Glomerular endothelial cell (primary cell): ENCODE measurements at regions not wholly inside any gene's neighbourhood (a gene's known extent, or its start where the extent isn't known, plus 50 kb on each side); places are given as distances from the start of the nearest gene placed in this dataset.

Source experiments
- DNase-seq: peaks from one replicate; pipeline ENCODE4 v3.0.0-alpha.2; 2011; ENCODE audit warnings: low read depth, low spot score; ENCODE audit errors: extremely low read depth

GRCh38 chr3:65052101-65052500 is 364.3 kb upstream of the ADAMTS9 start:
- DNase-seq = no peak

DNA sequence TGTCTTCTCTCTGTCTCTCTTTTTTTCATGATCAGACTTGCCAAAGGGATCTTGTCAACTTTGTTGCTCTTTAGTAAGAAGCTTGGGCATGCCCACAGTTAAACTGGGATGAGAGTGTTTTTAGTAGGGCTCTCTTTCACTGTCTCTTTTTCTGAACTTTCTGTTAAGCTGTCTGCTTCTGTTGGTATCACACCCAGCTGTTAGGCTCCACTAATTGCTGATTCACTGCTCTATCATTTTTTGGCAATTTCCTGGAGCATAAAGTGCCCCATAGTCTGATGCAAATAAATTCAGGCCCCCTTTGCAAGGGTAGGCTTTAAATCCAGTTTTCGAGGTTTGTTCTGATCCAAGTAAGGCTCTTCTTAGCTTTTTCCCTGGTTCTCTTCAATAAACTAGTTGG is 360.4 kb upstream of the ADAMTS9 start:
- DNase-seq = no peak

GRCh38 chr3:65045138-65045537 is 357.3 kb upstream of the ADAMTS9 start:
- no peak for DNase-seq

- no peak for DNase-seq
Measured at GRCh38 chr3:65044401-65044800, 356.6 kb upstream of the ADAMTS9 start.

DNA sequence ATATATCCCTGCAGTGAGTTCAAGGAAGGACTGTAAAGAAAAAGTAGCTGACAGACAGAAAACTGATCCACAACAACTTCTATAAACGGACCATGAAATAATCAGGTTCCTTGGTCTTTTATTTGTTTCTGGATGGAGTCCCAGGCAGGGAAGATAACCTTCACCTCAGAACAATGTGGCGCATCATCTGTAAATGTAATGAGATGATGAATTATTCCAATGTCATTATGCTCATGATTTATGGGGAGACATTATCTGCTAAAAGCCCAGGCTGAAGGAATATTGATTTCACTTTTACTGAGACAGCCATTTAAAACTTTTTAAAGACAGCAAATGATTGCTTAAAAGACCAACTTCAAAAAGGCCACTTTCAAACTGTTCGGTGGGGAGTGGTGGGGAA is 354.9 kb upstream of the ADAMTS9 start:
- no peak for DNase-seq

GRCh38 chr3:65039754-65040210 is 352.0 kb upstream of the ADAMTS9 start:
- DNase-seq = peak; percentile 37

DNA sequence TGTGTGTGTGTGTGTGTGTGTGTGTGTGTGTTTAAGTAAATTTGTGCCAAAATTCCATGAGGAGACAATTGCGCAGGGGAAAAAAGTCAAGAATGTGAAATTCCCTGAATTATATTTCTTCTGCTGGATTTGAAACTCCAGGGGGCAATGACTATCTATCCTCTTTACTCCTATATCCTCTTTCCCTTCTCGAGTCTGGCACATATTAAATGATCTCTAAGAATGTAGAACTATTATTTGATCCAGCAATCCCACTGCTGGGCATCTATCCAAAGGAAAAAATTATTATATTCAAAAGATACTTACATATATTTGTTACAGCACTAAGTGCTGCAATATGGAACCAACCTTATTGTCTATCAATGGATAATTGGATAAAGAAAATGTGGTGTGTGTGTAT is 350.1 kb upstream of the ADAMTS9 start:
- no peak for DNase-seq

DNA sequence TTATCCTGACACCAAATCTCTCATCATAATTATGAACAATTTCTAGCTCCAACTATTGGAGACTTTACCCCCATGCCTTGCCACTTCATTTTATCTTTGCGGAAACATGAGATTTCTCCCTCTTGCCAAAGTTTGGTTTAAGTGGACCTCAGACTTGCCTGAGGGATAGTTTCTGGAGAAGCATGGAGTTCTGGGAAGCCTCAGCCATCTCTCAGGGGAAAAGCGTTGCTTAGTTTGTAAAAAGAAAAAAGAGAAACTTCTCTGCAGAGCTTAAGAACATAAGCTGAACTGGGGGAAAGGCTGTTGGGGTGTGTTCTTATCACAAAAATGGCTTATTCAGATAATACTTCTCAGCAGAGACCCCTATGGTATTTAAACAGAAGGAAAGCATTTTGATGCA is 347.4 kb upstream of the ADAMTS9 start:
- no peak for DNase-seq

DNA sequence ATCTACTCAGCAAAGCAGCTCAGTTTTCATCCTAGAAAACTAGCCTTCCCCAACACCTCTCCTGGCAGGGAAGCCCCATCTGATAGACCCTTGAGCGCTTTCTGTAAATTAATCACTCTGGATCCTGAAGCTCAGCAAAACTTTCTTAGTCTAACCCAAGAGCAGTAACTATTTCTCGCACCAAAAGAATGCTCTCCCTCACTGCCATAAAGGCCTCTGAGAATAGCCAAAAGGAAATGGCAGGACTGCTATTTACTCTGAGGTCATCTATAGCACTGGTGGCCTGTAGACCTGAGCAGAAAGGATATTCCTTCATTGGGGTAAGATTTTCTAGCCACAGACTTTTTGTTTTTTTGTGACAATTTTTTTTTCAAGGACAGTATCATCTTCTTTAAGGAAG is 345.8 kb upstream of the ADAMTS9 start:
- DNase-seq = no peak

- DNase-seq = peak; percentile 27
Measured at GRCh38 chr3:65030847-65031463, 343.2 kb upstream of the ADAMTS9 start.

DNA sequence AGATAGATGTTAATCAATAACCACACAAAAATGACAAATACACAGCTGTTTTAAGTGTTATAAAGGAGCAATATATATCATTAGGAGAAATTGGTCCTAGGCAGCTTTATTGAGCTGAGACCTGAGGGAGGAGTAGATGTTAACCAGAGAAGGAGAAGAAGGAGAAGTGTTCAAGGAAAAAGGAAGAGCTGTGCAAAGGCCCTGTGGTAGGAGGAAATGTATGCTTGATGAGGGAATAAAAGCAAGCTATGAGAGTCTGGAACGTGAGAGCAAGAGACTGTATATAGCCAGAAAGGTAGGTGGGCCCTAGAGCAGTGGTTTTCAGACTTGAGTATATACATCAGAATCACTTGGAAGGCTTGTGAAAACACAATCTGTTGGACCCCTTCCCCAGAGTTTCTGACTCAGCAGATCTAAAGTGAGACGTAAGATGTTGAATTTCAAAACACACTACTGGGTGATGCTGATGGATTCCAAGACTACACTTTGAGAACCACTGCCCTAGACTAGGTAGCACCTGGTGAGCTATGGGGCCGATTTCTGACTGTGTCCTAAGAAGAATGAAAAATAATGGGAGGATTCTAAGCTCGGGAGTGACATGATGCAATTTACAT is 342.3 kb upstream of the ADAMTS9 start:
- DNase-seq = no peak

DNA sequence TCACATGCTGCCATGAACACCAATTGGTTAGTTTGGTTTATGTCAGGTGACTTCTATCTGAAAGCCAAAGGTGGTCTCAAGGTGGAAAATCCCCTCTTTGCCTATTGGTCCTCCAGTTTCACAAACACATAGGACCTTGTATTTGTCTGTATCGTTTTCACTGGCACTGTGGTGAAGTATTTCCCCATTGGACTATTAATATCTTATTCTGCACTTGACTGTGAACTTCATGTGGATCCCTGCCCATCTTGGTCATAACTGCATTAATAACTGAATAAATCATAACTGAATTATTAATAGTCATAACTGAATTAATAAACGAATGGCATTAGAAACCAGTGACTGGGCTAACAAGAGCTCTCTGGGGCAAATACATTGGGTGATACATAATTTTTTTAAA is 341.3 kb upstream of the ADAMTS9 start:
- no peak for DNase-seq

GRCh38 chr3:65028024-65028423 is 340.2 kb upstream of the ADAMTS9 start:
- no peak for DNase-seq

- no peak for DNase-seq
Measured at GRCh38 chr3:65027335-65027734, 339.5 kb upstream of the ADAMTS9 start.

DNA sequence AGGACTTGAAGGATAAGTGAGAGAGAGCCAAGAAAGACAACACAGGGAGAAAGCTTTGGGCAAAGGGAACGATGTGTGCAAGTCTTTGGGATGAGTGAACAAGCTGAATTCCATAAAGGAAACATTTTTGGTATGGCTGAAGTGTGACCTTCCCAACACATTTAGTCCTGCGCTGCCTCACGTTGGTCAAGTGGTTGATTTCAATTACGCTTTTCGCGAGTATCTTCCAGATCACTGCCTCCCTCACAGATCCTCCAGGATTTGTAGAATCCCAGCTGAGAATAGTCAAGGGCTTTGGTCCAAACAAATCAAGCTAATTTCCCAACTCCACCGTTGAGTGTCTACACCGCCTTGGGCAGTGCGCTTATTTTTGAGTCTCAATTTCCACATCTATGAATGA is 338.4 kb upstream of the ADAMTS9 start:
- DNase-seq = no peak

- no peak for DNase-seq
Measured at GRCh38 chr3:65024148-65024547, 336.3 kb upstream of the ADAMTS9 start.

DNA sequence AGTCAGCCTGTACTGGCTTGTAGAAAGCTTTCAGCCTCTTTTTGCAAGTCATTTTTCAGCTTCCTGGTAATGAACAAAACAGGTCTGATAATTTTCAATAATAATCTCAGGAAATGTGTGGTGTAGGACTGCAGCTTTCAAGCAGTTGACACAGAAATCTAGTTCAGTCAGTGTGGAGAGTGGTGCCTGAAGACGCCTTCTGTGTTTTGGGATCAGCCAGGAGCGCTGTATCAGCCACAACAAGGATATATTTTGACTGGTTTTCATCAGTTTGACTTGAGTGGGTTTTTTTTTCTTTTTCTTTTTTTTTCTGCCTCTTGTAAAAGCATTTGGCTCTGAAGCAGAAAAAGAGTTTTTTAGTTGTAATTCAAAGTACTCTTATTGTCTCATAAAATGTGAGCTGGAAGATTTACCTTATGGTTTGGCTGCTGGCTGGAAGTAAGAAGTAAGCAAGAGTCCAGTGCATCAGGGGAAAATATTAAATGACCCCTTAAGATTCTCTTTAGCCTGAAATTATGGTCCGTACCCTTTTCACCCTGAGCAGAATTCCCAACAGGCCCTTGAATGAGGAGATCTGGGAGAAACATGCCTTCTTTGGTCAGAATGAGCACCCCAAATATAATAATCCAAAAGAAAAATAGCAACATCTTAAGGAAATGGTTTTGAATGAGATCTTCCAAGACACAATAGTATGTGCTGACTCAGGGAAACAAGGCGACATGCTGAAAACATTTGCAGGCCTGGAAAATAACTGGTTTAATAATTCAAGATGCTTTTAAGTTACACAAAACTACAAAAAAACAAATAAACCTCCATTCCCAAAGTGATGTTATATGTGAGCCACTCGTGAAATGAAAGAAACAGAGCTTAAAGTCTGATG is 332.7 kb upstream of the ADAMTS9 start:
- DNase-seq = no peak

DNA sequence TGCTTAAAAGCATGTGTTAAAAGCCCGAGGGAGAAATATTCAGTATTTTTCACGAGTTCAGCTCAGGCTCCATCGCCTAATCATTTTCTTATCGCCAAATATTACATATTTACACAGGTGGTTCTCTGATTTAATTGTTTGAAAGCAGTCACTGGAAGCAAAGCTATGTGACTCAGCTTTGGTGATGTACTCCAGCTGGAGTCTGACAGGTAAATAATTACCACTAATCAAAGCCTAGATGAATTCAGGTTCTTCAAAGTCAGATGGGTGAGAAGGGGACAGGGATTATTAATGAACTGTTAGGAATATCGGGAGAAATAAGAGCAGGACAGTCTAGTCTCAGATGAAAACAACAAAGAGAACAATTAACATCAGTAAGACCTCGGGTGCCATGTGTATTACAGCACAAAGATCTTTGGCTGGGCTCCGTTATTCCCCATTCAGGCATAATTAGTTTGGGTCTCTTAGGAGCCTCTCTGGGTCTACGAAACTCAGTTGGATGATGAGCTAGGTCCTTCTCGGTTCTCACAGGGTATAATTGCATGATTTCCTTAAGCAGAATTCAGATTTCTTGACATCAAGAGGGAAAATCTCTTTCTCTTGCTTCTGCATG is 331.7 kb upstream of the ADAMTS9 start:
- no peak for DNase-seq

DNA sequence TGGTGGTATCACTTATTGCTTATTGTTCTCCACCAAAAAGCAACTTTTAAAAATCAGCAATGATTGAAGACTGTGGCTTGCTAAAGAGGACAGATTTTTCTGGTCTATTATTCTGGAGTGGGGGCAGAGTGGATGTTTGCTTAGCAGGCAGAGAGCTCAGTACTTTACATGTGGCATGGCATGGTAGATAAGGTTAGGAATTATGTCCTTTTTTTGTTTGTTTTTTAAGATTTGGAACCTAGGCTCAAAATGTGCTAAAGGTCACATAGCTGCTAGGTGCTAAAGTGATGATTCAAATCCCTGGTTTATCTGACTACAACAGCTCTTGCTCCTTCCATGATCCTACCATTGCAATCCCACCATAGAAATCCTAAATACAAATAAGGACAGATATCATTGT is 331.0 kb upstream of the ADAMTS9 start:
- DNase-seq = no peak

GRCh38 chr3:65017359-65017758 is 329.6 kb upstream of the ADAMTS9 start:
- DNase-seq = no peak

DNA sequence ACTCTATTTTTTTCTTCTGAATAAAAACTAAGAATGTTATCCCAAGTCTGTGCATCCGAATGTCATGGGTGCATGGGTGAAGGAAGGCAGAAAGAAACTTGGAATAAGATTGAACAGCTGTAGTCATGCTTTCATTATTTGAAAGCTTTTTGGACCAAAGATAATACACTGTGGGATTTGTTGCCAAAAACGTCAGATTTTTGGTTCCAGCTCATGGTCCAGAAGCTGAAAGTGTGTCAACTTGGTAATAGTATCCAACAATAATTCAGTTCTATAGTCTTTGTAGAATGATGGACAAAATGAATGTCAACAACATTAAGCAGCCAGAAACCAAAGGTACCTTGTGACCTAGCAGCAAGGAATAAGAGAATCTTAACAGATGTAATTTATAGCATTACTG is 327.9 kb upstream of the ADAMTS9 start:
- no peak for DNase-seq
